ENCODE measurements at regions not wholly inside any gene's neighbourhood (a gene's known extent, or its start where the extent isn't known, plus 50 kb on each side); places are given as distances from the start of the nearest gene placed in this dataset.

DNA sequence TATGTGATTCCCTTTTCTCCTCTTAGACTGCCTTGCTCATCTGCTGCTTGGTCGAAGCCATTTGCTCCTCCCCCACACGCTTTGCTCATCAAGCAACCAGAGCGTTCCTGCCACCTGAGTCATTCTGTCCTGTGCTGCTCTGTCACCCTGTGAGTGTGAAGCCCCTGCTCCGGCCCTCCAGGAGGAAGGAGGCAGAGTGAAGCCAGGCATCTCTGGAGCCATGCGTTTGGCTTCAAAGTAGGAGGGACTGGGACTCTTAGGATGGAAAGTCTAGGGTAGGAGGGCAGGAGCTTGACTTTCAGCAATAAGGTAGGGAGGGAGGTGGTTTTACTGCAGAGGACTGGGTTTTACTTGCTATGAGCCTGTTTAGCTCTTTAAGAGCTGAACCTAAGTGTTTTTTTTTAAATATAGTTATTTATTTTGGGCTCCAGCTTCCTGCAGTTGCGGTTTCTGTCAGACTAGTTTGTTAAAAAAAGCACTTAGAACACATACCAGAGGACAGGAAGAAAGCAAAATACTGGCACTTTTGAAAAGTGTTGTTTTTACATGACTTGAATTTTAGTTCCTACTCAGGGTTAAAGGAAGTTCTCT, 63.6 kb downstream of the SPINK2 start:
- peak; percentile 10 for ATAC-seq
- peak; percentile 45 for DNase-seq (ENCODE audit: low spot score)

DNA sequence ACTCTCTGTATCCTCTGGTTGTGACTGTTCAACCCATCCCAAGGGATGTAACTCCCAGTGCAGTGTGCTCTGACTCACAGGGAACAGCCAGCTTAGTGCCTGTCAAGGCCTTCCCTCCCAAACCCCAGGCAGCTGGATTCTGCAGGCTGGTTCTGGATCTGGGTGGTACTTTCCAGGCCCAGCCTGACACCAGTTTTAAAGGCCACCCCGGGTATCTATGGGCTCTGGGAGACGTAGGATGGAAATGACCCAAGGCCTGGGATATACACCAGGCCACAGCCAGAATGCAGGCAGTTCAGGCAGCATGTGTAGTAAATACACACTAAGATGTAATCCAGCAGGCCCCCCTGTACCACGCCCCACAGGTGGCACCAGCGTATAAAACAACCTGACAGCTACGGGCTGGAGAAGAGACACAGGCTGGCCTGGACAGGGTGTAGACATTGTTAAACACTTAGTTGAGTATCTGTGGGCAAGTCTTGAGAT, 64.2 kb downstream of the SPINK2 start:
- ATAC-seq (no peak), DNase-seq (ENCODE audit: low spot score) (no peak)

DNA sequence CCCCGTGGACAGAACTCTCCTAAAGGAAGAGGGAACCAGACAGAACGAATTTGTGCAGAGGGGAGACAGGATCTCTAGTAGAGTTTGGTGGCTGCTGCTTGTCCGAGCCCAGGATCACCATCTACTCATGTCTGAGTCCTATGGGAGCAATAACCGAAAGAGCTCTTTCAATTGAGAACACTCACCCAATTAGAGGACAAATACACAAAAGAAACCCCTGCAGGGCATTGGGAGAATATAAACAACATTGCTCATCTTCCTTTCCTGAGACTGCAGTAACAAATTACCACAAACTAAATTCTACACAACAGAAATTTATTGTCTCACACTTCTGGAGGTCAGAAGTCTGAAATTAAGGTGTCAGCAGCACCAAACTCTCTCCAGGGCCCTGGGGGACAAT, 65.6 kb downstream of the SPINK2 start:
- ATAC-seq: no peak
- DNase-seq (ENCODE audit: low spot score): no peak

DNA sequence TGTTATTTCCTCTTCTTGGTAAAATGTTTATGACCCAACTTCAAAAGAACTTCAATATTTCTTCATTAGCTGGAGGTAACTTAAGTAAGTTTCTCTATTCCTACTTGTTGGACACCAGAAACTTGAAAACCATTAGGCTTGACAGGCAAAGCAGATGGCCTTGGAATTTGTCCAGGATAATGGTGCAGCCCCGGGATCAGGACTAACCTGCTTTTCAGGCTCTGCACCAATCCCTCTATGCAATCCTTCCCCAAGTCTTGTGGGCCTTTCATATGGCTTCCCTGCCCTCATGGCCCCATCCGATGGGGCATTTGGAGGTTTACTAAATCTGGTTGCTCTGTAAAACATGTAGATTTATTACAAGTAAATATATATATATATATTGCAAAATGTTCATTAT, 68.5 kb downstream of the SPINK2 start:
- no peak for DNase-seq (ENCODE audit: low spot score)
- ATAC-seq: no peak

DNA sequence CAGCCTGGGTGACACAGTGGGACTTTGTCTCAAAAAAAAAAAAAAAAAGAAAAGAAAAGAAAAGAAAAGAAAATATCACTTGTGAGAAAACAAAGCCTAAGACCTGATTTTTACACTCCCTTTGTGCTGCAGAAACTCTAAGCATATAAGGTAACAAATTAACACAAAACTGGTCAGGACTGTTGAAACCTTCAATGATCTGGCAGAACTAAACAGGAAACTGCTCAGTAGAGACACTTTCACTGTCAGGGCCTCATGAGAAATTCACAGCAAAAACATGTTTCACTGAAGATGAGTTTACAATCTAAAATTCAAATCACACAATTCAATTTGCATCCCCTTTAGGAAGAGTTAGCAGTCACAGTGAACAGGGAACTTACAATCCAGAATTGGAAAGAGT, 69.1 kb upstream of the HOPX start:
- ATAC-seq: no peak
- DNase-seq (ENCODE audit: low spot score): no peak

DNA sequence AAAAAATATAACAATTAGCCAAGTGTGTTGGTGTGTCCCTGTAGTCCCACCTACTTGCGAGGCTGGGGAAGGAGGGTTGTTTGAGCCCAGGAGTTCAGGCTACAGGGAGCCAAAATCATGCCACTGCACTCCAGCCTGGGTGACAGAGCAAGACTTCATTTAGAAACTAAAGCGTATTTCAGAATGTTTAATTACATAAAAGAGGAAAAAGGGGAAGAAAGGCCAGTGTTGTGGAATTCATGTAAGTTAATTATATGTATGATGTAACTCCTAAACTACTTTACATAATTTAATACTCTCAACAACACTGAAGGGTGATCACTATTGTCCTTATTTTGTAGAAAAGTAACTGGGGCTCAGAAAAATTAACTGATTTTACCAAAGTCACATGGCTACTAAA, 67.2 kb upstream of the HOPX start:
- ATAC-seq: no peak
- DNase-seq (ENCODE audit: low spot score): no peak

DNA sequence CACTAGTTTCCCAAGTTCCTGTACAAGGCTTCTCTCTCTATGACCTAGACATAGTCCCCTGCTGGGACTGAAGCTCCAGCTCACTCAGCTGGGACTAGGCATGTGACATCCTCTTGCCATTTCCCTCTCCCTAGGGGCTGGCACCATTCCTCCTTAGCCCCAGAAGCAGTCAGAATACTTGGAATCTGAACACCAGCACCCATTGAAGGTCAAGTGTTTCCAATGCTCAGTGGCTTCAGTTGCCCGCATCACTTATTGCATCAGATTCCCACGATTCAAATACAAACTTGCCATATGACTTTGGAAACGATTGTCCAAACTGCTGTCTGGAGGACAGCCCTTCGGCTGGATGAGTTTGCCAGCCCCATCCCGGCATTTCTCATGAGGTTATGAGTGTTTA, 65.5 kb upstream of the HOPX start:
- no peak for ATAC-seq

DNA sequence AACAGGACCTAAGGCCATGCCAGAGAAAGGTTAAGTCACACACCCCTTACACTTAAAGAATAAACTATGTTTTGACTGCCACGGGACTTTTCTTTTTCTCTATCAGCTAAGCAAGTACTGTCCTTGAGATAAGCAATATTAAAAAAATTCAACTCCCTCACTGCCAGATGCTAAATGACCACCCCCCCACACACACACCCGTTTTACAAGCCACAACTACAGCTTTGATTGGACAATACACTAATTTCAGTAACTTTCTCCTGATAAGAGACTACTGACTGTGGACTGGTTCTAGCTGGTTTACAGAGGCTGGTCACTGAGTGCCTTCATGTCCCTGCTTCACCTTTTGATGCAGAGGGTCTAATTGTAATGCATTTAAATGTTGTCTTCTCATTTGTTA, 63.9 kb upstream of the HOPX start:
- ATAC-seq (no peak), DNase-seq (ENCODE audit: low spot score) (no peak)

More for the DNA sequence above, 65.5 kb upstream of the HOPX start:
- DNase-seq (ENCODE audit: low spot score): no peak

DNA sequence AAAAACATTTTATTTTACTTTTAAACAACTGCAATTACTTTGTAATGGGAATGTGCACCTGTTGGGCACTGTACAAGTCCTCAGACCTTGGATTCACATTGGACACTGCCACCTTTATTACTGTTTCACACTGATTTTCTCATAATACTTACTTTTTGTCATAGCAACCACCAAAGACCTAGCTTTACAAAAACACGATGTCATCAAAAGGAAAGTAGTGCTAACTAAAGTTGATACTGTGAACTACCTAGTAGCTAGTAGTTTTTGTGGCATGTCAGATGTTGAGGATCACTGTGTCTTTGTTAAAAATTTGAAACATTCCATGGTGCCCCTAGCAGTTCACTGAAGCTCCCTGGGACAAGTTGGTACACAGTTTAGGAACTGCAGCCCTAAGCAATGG, 62.9 kb upstream of the HOPX start:
- no peak for ATAC-seq
- DNase-seq (ENCODE audit: low spot score): no peak

DNA sequence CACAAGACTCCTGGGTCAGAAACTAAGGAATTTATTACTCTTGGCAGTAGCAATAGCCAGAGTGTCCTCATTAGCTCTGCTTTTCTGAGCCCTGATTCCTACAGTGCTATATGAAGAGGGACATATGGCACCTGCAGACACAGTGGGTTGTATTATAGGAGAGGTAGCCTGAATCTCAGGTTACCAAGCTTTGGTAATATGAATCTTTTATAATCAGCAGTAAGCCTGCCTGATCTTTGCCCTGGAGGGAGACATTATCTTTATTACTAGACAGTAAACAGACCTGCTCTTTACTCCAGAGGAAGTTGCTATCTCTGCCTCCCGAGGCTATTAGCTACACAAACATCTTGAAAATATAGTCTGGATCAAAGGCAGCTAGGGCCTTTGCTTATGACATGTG, 62.5 kb upstream of the HOPX start:
- DNase-seq (ENCODE audit: low spot score) (no peak), ATAC-seq (no peak)

DNA sequence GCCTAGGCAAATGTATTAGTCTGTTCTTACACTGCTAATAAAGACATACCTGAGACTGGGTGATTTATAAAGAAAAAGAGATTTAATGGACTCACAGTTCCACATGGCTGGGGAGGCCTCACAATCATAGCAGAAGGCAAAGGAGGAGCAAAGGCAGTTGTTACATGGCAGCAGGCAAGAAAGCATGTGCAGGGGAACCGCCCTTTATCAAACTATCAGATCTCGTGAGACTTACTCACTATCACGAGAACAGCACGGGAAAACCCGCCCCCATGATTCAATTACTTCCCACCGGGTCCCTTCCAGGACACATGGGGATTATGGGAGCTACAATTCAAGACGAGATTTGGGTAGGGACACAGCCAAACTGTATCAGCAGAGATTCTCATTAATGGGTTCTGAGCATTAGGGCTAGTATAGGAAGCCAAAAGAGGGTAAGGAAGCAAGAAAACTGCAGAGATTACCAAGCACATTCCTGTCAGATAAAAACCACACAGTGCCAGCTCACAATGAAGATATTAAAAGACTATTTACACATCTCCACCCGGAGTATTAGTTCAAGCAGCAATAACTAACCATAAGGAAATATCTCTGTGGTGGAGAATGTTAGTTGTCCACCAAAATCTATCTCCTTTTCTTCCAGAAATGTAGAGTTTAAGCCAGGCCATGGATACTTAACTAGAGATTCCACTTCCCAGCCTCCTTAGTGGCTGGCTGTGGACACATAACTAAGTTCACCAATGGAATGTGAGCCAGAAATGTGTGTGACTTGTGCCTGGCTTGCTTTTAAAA, 61.2 kb upstream of the HOPX start:
- DNase-seq (ENCODE audit: low spot score): no peak

DNA sequence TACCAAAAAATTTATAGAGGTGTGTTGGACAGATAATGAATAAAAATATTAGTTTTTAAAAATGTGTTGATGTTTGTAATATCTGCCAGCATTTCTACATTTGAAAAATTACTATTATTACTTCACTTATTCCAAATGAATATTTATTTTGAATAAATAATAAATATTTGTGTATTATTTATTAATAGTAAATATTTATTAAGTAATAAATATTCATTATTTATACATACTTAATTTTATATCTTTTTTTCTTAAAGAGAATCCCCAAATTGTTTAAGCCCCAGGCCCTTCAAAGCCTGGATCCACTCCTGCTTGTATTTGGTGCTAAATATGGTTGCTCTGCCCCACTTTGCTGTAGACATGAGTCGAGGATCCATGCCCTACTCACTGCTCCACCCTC, 60.5 kb upstream of the HOPX start:
- no peak for DNase-seq (ENCODE audit: low spot score)
- ATAC-seq: no peak

More for the DNA sequence above, 61.2 kb upstream of the HOPX start:
- no peak for ATAC-seq

DNA sequence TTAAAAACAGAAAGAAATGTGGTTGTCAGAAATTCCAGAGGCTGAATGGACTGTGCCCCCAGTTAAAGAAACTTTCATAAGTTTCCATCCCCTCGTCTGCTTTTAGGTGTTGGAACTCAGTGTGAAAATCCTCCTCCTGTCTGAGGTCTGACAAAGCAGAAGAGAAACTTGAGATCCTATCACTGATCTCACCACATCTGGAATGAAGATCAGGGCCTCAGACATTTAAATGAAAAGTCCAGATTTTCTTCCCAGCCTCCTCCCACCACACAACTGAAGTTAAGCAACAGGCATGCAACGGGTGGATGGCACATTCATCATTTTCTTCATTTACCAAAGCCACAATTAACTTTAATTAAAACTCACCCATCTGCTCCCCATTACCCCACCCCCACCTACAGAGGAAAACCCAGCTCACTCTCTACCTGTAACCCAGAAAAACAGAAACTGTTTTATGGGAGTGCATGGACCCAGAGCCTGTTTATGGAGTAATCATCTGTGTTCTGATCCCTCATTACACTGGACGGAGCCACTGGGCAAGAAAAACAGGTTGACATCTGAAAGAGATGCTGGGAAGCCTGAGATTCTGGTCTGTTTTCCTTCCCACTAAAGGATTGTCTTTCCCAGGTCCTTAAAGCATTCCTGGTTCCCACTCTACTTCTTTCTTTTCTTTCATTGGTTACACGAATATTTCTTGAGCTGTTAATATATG, 58.1 kb upstream of the HOPX start:
- DNase-seq (ENCODE audit: low spot score) (no peak), ATAC-seq (no peak)

DNA sequence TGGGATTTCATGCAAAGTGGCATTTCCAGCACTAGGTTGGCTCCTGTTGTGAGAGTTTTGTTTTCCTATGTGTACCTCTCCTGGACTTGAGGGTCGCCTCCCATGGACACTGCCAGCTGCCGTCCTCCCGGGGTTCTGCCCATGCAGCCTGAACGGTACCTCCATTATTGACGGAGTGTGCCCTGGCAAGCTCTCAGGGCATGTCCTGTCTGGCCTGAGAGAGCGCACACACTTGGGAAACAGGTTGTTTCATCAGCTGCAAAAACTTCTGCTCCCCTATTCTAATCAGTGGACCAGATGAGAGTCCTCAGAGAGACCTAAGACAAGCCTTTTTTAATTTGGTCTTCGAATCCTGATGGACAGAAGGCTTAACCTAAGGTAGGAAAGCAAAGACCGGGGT, 56.6 kb upstream of the HOPX start:
- ATAC-seq (no peak), DNase-seq (ENCODE audit: low spot score) (no peak)

DNA sequence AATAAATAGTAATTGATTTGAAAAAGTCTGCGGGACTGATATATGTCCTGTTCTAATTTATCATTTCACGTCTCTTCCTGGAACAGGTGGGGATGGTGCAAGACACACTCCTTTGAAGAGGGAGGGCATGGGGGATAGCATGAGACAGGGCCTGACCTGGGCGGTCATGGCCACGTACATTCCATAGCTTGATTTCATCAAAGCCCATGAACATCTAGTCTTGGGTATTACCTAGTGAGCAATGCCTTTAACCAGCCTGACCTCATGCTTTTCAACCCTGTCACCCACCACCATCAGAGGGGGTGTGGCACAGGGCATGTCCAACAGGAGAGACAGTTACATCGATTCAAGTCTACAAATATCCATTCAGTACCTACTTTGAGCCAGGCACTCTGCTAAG, 52.3 kb upstream of the HOPX start:
- ATAC-seq: no peak

DNA sequence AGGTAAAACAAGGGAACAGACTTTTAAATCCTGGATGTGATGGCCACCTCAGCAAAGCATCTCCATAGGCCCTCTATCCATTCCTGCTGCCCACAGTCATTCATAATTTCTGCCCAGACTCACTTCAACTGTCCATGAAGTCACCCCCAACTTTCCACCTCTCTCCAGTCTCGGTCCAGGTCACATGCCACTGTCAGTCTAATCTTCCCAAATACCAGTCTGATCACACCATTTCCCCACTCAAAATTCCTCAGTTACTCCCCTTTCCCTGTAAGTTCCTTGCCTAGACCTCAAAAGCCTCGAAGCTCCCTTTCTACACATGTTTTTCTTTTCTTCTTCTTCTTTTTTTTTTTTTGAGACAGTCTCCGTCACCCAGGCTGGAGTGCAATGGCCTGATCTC, 51.2 kb upstream of the HOPX start:
- ATAC-seq (no peak), DNase-seq (ENCODE audit: low spot score) (no peak)

More for the DNA sequence above, 52.3 kb upstream of the HOPX start:
- DNase-seq (ENCODE audit: low spot score): no peak

DNA sequence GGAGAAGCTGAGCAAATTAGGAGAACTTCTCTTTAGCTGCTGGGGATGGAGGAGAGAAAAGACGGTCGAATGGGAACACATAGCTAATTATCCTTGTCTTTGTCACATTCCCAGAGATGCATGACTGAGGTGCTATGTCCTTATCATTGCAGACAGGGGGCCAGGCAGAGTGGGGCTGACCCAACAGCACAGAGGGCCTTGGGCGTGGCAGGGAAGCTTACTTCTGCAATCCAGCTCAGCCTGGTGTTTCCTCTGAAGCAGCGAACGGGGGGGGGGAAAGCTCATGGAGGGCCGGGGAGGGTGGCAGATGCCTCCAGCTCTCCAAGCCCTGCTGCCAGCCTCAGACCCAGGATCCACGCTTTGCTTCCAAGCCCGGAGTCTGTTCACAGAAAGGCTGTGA, 50.8 kb upstream of the HOPX start:
- DNase-seq (ENCODE audit: low spot score): no peak
- ATAC-seq: peak; percentile 48

All from left lobe of liver (tissue), 2 donors.